ENCODE measurements at regions not wholly inside any gene's neighbourhood (a gene's known extent, or its start where the extent isn't known, plus 50 kb on each side); places are given as distances from the start of the nearest gene placed in this dataset.

DNA sequence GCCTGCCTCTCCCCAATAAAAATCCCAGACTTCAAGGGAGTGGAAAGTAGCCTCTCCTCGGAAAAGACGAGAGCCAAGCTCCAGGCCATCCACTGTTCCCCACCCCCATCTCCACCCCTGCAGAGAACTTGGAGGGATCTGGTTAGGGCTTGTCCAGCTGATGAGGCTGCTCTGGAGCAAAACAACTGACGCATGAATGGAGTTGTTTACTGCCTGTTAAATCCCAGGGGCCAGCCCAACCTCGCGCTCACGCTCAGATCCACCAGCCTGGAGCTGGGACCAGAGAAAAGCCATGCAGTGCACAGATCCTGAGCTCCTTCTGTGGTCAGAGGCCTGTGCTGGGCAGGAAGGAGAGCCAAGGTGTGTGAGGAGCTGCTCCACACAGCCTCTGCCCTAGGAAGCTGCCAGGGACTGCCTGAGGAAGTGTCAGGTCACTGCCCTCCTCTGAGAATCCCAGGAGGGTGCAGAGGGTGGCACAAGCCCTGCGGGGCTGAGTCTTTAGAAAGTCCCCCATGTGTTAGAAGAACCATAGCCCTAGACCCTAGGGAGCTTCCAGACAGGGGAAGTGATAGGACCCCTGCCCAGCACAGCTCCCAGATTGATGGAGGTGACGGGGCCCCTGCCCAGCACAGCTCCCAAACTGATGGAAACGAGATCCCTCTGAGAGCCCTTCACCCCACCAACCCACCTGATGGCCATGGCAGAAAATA is 109.0 kb upstream of the IPO9 start:
- TF ChIP-seq, protein P1, sequence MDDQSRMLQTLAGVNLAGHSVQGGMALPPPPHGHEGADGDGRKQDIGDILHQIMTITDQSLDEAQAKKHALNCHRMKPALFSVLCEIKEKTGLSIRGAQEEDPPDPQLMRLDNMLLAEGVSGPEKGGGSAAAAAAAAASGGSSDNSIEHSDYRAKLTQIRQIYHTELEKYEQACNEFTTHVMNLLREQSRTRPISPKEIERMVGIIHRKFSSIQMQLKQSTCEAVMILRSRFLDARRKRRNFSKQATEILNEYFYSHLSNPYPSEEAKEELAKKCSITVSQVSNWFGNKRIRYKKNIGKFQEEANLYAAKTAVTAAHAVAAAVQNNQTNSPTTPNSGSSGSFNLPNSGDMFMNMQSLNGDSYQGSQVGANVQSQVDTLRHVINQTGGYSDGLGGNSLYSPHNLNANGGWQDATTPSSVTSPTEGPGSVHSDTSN (IDR thresholded peaks at IDR 0.05): no peak
- TF ChIP-seq, protein P2, sequence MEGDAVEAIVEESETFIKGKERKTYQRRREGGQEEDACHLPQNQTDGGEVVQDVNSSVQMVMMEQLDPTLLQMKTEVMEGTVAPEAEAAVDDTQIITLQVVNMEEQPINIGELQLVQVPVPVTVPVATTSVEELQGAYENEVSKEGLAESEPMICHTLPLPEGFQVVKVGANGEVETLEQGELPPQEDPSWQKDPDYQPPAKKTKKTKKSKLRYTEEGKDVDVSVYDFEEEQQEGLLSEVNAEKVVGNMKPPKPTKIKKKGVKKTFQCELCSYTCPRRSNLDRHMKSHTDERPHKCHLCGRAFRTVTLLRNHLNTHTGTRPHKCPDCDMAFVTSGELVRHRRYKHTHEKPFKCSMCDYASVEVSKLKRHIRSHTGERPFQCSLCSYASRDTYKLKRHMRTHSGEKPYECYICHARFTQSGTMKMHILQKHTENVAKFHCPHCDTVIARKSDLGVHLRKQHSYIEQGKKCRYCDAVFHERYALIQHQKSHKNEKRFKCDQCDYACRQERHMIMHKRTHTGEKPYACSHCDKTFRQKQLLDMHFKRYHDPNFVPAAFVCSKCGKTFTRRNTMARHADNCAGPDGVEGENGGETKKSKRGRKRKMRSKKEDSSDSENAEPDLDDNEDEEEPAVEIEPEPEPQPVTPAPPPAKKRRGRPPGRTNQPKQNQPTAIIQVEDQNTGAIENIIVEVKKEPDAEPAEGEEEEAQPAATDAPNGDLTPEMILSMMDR (IDR thresholded peaks at IDR 0.05): no peak
- TF ChIP-seq RXRA (IDR thresholded peaks at IDR 0.05; ENCODE audit: borderline replicate concordance, low read depth) (no peak), SIN3A (IDR thresholded peaks at IDR 0.05; ENCODE audit: borderline replicate concordance, low read depth, low read length) (no peak), EP300 (IDR thresholded peaks at IDR 0.05; ENCODE audit: borderline replicate concordance in 1 of 2, low read depth in 1 of 2, low read length in 1 of 2) (no peak)
- TF ChIP-seq, protein P3, sequence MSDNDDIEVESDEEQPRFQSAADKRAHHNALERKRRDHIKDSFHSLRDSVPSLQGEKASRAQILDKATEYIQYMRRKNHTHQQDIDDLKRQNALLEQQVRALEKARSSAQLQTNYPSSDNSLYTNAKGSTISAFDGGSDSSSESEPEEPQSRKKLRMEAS (IDR thresholded peaks at IDR 0.05; ENCODE audit: low read depth): no peak
- TF ChIP-seq, protein P4, sequence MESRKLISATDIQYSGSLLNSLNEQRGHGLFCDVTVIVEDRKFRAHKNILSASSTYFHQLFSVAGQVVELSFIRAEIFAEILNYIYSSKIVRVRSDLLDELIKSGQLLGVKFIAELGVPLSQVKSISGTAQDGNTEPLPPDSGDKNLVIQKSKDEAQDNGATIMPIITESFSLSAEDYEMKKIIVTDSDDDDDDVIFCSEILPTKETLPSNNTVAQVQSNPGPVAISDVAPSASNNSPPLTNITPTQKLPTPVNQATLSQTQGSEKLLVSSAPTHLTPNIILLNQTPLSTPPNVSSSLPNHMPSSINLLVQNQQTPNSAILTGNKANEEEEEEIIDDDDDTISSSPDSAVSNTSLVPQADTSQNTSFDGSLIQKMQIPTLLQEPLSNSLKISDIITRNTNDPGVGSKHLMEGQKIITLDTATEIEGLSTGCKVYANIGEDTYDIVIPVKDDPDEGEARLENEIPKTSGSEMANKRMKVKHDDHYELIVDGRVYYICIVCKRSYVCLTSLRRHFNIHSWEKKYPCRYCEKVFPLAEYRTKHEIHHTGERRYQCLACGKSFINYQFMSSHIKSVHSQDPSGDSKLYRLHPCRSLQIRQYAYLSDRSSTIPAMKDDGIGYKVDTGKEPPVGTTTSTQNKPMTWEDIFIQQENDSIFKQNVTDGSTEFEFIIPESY (IDR thresholded peaks at IDR 0.05; ENCODE audit: borderline replicate concordance, low read depth): no peak
